NK-92 treated with Interleukin-12 subunit alpha and Interleukin-12 subunit beta, amount 100 ng/mL, for 24 hours (cell line): ENCODE measurements at regions not wholly inside any gene's neighbourhood (a gene's known extent, or its start where the extent isn't known, plus 50 kb on each side); places are given as distances from the start of the nearest gene placed in this dataset.
"Not testable (repeated sequence)": the region's sequence is repeated elsewhere in the genome, so short reads cannot be mapped to it uniquely, and the experiment has no call there.

ENCODE experiments used
- DNase-seq: peaks from one replicate; lab custom pipeline; 2025; lab: John Stamatoyannopoulos, UW

- DNase-seq, result not testable (repeated sequence)
Measured at GRCh38 chr6:180091-180694, 112.1 kb upstream of the DUSP22 start.

- DNase-seq, result no peak
Measured at GRCh38 chr6:181049-181654, 111.1 kb upstream of the DUSP22 start.

- DNase-seq, result no peak
Measured at GRCh38 chr6:183668-184067, 108.6 kb upstream of the DUSP22 start.

GRCh38 chr6:184161-184700, 108.1 kb upstream of the DUSP22 start:
- no peak for DNase-seq

- no peak for DNase-seq
Measured at GRCh38 chr6:186340-186965, 105.8 kb upstream of the DUSP22 start.

- no peak for DNase-seq
Measured at GRCh38 chr6:187210-187861, 105.0 kb upstream of the DUSP22 start.

GRCh38 chr6:188821-189655, 103.2 kb upstream of the DUSP22 start:
- peak; percentile 77 for DNase-seq

- DNase-seq, result no peak
Measured at GRCh38 chr6:189676-190075, 102.6 kb upstream of the DUSP22 start.

- DNase-seq, result peak; percentile 13
Measured at GRCh38 chr6:190596-191395, 101.5 kb upstream of the DUSP22 start.

- no peak for DNase-seq
Measured at GRCh38 chr6:191487-192312, 100.6 kb upstream of the DUSP22 start.

- no peak for DNase-seq
Measured at GRCh38 chr6:192313-192664, 100.0 kb upstream of the DUSP22 start.

- DNase-seq, result no peak
Measured at GRCh38 chr6:193180-193579, 99.1 kb upstream of the DUSP22 start.

GRCh38 chr6:193773-194310, 98.4 kb upstream of the DUSP22 start:
- peak; percentile 39 for DNase-seq

GRCh38 chr6:195861-196360, 96.4 kb upstream of the DUSP22 start:
- DNase-seq, result no peak

- DNase-seq, result no peak
Measured at GRCh38 chr6:196543-196942, 95.7 kb upstream of the DUSP22 start.

GRCh38 chr6:203661-204060, 88.6 kb upstream of the DUSP22 start:
- DNase-seq, result no peak

- no peak for DNase-seq
Measured at GRCh38 chr6:206264-206663, 86.0 kb upstream of the DUSP22 start.

- no peak for DNase-seq
Measured at GRCh38 chr6:208364-208763, 83.9 kb upstream of the DUSP22 start.

- no peak for DNase-seq
Measured at GRCh38 chr6:208938-209337, 83.3 kb upstream of the DUSP22 start.
